Endothelial cell of umbilical vein (primary cell): ENCODE measurements at regions not wholly inside any gene's neighbourhood (a gene's known extent, or its start where the extent isn't known, plus 50 kb on each side); places are given as distances from the start of the nearest gene placed in this dataset.

ENCODE experiments used
- BruUV-seq: library from RNA; stranded (reverse); fragments of 400-500 nt; replicated peaks from 2 replicates; lab custom pipeline; 2021; lab: Mats Ljungman, UMichigan
- CTCF ChIA-PET: fragments of 300-600, 350-600 bp; sonication (Branson Sonifier 250); formaldehyde crosslinking; loops from one replicate; lab custom pipeline; 2021; ENCODE audit warnings: antibody characterized with exemption, inconsistent platforms; lab: Charles Lee
- POLR2A ChIA-PET: fragments of 300-600, 350-600 bp; sonication (Branson Sonifier 250); formaldehyde crosslinking; loops from one replicate; lab custom pipeline; 2021; ENCODE audit warnings: antibody characterized with exemption, inconsistent platforms; lab: Charles Lee
- DNase-seq: peaks from one replicate; pipeline ENCODE4 v3.0.0-alpha.2; 2011; ENCODE audit warnings: low read depth, low spot score
- FAIRE-seq: peaks from 2 replicates; lab custom pipeline; 2011; peaks lifted over from hg19 to GRCh38; lab: Jason Lieb, UNC
- H2AFZ ChIP-seq: 2 replicates; pipeline ENCODE4 v1.6.0; 2012; ENCODE audit warnings: low read depth, low read length, control low read depth, inconsistent platforms
- H3K27ac ChIP-seq: 2 replicates; pipeline ENCODE4 v1.5.1; 2011; ENCODE audit warnings: low read depth, mild to moderate bottlenecking, control low read depth, low read length, moderate library complexity; ENCODE audit not compliant: insufficient read depth
- H3K27me3 ChIP-seq, 2 experiments: 2 replicates each; pipeline versions ENCODE4 v1.6.0 to v1.6.1; 2011; ENCODE audit warnings: low read length in 2 of 2, mixed read lengths in 1 of 2; ENCODE audit not compliant: control insufficient read depth in 2 of 2, insufficient read depth in 2 of 2
- H3K36me3 ChIP-seq, 2 experiments: 2 replicates in 1 of 2; 3 replicates in 1 of 2; pipeline ENCODE4 v1.5.1; 2011; ENCODE audit warnings: low read length in 2 of 2, mild to moderate bottlenecking in 1 of 2, moderate library complexity in 1 of 2; ENCODE audit not compliant: control insufficient read depth in 2 of 2, insufficient read depth in 2 of 2; ENCODE audit errors: extremely low read depth in 1 of 2
- H3K4me1 ChIP-seq: 3 replicates; pipeline ENCODE4 v1.5.1; 2011; ENCODE audit warnings: mild to moderate bottlenecking, low read length; ENCODE audit not compliant: control insufficient read depth, insufficient read depth; ENCODE audit errors: extremely low read depth
- H3K4me2 ChIP-seq: 2 replicates; pipeline ENCODE4 v1.6.1; 2011; ENCODE audit warnings: low read length, control low read depth, mixed read lengths; ENCODE audit not compliant: insufficient read depth
- H3K4me3 ChIP-seq, 3 experiments: fragments of 200-600 bp in 1 of 3; sonication (generic), shearing (Covaris generic) in 1 of 3; replicated peaks in 1 of 3; 2 replicates each; pipeline ENCODE4 v1.5.1; 2011 to 2016; ENCODE audit warnings: control low read depth in 3 of 3, low read length in 3 of 3, mild to moderate bottlenecking in 2 of 3, inconsistent platforms in 1 of 3, low read depth in 1 of 3, moderate library complexity in 1 of 3; ENCODE audit not compliant: insufficient read depth in 1 of 3
- H3K79me2 ChIP-seq: 2 replicates; pipeline ENCODE4 v1.6.0; 2012; ENCODE audit warnings: low read length, inconsistent platforms; ENCODE audit not compliant: control insufficient read depth, insufficient read depth
- H3K9ac ChIP-seq: replicated peaks from 2 replicates; pipeline ENCODE3; 2011; ENCODE audit warnings: low read length, control low read depth; ENCODE audit not compliant: insufficient read depth; ENCODE audit errors: extremely low read depth
- H3K9me1 ChIP-seq: replicated peaks from 3 replicates; pipeline ENCODE4 v1.6.0; 2011; ENCODE audit warnings: mild to moderate bottlenecking, low read length; ENCODE audit not compliant: control insufficient read depth, insufficient read depth; ENCODE audit errors: extremely low read depth
- H3K9me3 ChIP-seq: replicated peaks from 2 replicates; pipeline ENCODE4 v1.5.1; 2012; ENCODE audit warnings: low read length, inconsistent platforms; ENCODE audit not compliant: control insufficient read depth, insufficient read depth
- H4K20me1 ChIP-seq: replicated peaks from 2 replicates; pipeline ENCODE3; 2011; ENCODE audit warnings: mild to moderate bottlenecking, low read length; ENCODE audit not compliant: control insufficient read depth, insufficient read depth; ENCODE audit errors: extremely low read depth
- FOS ChIP-seq: IDR thresholded peaks from 2 replicates; pipeline ENCODE4 v1.6.1; 2011; ENCODE audit warnings: mild to moderate bottlenecking, low read length, moderate library complexity, borderline replicate concordance; ENCODE audit not compliant: insufficient read depth
- GATA2 ChIP-seq: IDR thresholded peaks from 2 replicates; pipeline ENCODE4 v1.7.0; 2011; ENCODE audit warnings: low read depth, mild to moderate bottlenecking, moderate library complexity, mixed read lengths, low read length; ENCODE audit not compliant: insufficient read length, insufficient read depth
- POLR2A ChIP-seq: IDR thresholded peaks from 2 replicates; pipeline ENCODE4 v1.6.1; 2012; ENCODE audit warnings: low read depth, mild to moderate bottlenecking, control low read depth, low read length
- dilution Hi-C: fragments of 300-500 bp; cut with MboI; formaldehyde crosslinking; loops from one replicate; pipeline ENCODE4 v1.15.0; 2019; ENCODE audit warnings: low sequenced_read_pairs; ENCODE audit not compliant: extremely low pct_ligation_motif_present
- intact Hi-C: fragments of 100-400 bp; cut with micrococcal nuclease; formaldehyde crosslinking; loops from one replicate; pipeline ENCODE4 v1.10.0; 2022

GRCh38 chr10:121409466-121410104 lies 188.7 kb downstream of the FGFR2 start:
- H3K9ac ChIP-seq, result no peak overlapping the region

GRCh38 chr10:121411004-121411403 lies 187.2 kb downstream of the FGFR2 start:
- no peak overlapping the region for H3K9ac ChIP-seq
- no peak overlapping the region for H3K4me2 ChIP-seq
- intact Hi-C loops, result no loop called here
- no peak overlapping the region for H3K4me3 ChIP-seq
- ChIA-PET POLR2A (no interaction called here), CTCF (no interaction called here)
- H3K9me3 ChIP-seq, result peaks cover 2% of the 10 kb centered on the region
- no peaks in the 10 kb centered on the region for H4K20me1 ChIP-seq
- no peaks in the 10 kb centered on the region for H3K27me3 ChIP-seq
- no peak overlapping the region for H3K27ac ChIP-seq
- FAIRE-seq (no peak), DNase-seq (no peak)
- no peaks in the 10 kb centered on the region for H3K4me1 ChIP-seq
- H3K79me2 ChIP-seq, result no peaks in the 10 kb centered on the region
- H3K9me1 ChIP-seq, result no peaks in the 10 kb centered on the region
- dilution Hi-C loops, result no loop called here
- H2AFZ ChIP-seq, result no peak overlapping the region
- BruUV-seq, result no TSS peak
- no peak for TF ChIP-seq POLR2A
- no peaks in the 10 kb centered on the region for H3K36me3 ChIP-seq

More at GRCh38 chr10:121409466-121410104, 188.7 kb downstream of the FGFR2 start:
- H3K4me2 ChIP-seq, result no peak overlapping the region
- peaks cover 1% of the 10 kb centered on the region for H3K9me3 ChIP-seq
- no peak overlapping the region for H3K27ac ChIP-seq
- H3K27me3 ChIP-seq, result no peaks in the 10 kb centered on the region
- POLR2A ChIA-PET, result no interaction called here
- TF ChIP-seq FOS (no peak), POLR2A (no peak), GATA2 (no peak)
- no peaks in the 10 kb centered on the region for H3K4me1 ChIP-seq
- no peaks in the 10 kb centered on the region for H3K36me3 ChIP-seq
- no peak overlapping the region for H2AFZ ChIP-seq
- no peaks in the 10 kb centered on the region for H4K20me1 ChIP-seq
- no peaks in the 10 kb centered on the region for H3K9me1 ChIP-seq
- dilution Hi-C loops (no loop called here), intact Hi-C loops (no loop called here)
- no TSS peak for BruUV-seq
- no peak overlapping the region for H3K4me3 ChIP-seq
- CTCF ChIA-PET, result no interaction called here
- no peak for FAIRE-seq
- H3K79me2 ChIP-seq, result no peaks in the 10 kb centered on the region
- no peak for DNase-seq
